ENCODE measurements at regions not wholly inside any gene's neighbourhood (a gene's known extent, or its start where the extent isn't known, plus 50 kb on each side); places are given as distances from the start of the nearest gene placed in this dataset.
A peak's percentile ranks its signal among the peaks of the same experiment; 100 is the strongest.

DNA sequence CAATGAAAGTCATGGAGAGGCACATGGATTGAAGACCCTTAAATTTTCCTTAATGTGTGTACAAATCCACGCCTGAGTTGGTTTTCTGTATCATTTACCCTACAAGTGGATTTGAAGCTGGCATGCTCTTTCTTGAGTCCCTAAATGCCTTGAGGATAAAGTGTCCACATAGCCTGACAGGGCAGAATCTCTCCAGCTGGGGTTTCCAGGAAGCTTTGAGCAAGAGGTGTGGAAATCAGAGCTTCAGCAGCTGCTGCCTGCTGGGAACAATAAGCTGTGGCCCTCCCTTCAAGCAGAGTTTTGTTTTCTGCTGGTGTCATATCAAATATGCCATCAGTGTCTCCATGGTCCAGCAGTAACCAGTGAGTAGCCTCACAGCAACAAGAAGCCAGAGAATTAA lies 120.3 kb upstream of the SERTM1 start:
- no peak for DNase-seq

DNA sequence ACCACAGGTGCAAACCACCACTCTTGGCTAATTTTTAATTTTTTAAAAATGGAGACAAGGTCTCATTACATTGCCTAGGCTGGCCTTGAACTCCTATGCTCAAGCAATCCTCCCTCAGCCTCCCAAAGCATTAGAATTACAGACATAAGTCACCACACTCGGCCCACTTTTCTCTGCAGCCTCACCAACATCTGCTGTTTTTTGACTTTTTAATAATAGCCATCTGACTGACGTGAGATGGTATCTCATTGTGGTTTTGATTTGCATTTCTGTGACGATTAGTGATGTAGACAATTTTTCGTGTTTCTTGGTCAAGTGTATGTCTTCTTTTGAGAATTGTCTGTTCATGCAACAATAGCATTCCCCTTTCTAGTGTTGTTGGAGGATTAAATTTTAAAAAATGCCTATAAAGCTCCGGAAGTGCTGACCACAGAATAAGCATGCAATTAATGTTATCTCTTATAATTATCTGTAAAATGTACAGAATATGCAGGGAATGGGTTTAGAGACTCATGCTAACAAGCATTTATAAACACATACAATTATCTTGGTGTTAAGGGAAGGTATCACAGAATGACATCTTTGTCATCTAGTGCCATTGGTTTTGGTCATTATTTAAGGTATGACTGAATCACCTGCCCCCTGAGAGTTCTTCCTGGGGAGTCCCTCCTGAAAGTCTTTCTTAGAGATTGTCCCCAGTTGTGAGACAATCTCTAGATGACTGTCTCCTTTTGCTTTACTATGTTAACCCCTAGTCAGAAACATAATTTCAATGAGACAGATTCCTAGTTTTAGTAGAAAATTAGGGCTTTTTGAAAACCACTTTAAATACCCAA lies 118.5 kb upstream of the SERTM1 start:
- no peak for DNase-seq

DNA sequence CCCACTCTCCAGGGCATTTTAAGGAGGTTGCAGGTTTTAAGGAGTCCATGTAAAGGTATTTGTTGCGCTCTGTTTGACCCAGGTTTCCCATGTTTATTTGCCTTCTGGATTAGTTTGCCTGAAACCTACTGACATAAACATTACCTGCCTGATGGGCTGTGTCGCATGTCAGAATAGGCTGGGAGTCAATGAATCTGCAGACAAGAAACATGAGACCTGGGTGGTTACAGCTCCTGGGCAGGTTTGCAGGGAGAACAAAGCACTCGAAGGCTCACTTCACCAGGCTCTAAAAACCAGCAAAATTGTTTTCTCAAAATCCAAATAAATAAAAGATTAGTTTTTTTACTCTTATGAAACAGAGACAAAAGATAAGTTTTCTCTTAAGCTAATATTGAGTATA lies 114.4 kb upstream of the SERTM1 start:
- no peak for DNase-seq

DNA sequence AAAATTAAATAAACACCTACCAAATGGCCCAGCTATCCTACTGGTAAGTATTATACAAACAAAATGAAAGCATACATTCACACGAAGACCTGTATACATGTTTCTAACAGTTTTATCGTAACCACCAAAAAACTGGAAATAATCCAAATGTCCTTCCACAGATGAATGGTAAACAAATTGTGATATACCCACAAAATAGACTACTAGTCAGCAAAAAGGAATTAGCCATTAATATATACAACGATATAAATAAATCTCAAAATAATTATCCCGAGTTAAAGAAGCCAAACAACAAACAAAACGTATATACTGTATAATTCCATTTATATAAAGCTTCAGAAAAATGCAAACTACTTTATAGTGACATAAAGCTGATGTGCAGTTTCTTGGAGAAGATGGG lies 106.3 kb upstream of the SERTM1 start:
- no peak for DNase-seq

DNA sequence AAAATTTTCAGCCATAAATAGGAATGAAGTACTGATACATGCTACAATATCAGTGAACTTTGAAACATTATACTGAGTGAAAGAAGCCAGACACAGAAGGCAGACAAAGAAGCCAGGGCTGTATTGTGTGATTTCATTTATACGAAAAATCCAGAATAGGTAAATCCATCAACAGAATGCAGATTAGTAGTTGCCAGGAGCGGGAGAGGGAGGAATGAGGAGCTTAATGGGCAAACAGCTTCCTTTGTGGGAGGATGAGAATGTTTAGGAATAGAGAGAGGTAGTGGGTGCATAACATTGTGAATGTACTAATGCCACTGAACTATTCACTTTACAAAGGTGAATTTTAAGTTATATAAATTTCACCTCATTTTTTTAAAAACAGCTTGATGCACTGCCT lies 103.3 kb upstream of the SERTM1 start:
- no peak for DNase-seq

GRCh38 chr13:36571444-36571843 lies 102.4 kb upstream of the SERTM1 start:
- no peak for DNase-seq

DNA sequence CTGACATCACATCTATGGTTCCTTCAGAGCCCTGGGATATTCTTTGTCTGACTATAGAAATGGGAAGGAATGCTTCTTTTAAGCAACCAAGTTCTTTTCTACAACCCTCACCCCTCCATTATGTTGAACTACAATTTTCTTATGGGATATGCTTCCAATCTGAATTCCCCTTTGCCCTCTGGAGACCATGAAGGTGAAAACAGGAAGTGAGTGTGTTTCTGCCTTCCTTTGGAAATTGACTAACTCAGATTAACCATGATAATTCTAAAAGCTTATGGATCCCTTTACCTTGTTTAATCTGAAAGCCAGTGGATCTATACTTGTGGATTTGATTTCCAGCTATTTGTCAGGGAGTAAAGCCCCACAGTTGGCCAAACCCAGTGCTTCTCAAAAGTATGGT lies 90.8 kb upstream of the SERTM1 start:
- DNase-seq = no peak

DNA sequence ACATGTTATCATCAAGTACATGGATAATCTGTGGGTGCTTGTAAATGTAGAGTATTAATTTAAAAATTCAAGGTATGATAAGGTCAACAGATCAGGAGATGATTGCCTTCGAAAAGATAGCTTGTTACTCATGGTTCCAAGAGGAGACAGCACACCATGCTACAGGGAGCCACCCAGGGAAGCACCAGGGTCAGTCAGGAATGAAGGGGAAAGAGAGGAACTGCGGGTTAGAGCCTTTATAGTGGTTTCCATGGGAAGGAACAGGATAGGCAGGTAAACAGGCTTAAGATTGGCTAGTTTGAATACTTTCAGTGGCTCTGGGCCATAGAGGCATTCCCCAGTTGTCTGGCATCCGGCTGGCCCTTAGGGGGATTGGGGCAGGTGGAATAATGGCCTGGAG lies 74.2 kb upstream of the SERTM1 start:
- DNase-seq = no peak

DNA sequence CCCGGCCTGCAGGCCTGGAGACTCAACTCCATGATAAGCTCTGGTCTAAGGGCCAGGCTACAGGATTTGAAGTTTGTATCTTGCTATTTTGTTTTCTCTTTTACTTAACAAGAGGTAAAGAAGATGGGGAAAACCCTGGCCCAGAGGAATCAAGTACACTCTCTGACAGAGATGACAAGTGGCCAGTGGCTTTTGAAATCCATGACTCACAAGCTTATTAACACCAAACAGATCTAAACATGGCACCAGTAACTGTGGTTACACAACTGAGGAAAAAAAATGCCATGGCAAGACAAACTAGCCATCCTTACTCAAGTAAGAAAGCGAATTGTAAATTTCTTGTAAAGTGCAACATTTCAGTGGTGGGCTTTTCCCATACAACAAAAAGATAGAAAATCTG lies 72.6 kb upstream of the SERTM1 start:
- peak; percentile 2 for DNase-seq

DNA sequence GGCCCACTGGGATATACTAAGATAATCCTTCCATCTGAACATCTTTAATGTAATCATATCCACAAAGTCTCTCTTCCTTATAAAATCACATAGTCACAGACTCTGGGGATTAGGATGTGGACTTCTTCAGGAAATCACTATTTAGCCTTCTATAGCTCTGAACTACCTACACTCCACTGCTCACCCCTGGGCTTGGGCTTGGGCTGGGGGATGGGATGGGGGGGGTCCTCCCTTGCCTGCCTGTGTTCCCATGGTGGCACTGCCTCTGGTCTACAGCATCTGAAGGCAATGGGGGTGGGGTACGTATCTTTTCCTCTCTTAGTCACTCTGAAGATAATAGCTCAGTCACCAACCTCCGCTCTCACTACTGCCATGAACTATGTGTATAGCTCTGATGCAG lies 67.8 kb upstream of the SERTM1 start:
- no peak for DNase-seq

DNA sequence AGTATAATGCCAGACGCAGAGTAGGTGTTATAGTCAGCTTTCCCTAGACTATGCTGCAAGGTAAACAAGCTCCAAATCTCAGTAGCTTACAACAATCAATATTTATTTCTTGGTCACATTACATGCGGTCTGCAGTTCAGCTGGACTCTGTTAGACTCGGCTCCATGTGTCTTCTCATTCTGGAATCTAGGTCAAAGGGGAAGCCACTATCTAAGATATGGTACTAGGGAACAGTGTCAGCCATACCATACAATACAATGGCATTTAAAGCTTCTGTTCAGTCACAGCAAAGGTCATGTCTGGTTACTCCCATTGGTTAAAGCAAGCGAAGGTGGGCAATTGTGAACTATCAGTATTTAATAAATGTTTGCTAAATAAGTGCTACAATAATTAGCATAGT lies 65.3 kb upstream of the SERTM1 start:
- DNase-seq = no peak

DNA sequence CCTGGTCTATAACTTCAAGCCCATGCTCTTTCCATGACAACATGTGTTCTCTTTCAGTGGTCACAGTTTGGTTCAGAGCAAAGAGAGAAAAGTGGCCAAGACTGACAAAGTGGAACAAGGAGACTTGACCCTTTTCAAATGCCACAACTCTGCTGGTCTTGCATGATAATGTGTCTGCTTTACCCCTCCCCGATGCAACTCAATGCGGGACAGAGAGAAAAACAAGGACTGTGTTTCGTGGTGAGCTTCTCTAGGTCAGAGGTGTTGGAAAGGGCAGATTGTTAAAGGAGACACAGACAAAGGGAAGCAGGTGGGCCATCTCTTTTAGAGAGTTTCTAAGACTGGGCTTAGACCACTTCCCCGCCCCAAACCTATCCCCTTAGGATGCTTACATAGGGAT lies 61.6 kb upstream of the SERTM1 start:
- DNase-seq = no peak

DNA sequence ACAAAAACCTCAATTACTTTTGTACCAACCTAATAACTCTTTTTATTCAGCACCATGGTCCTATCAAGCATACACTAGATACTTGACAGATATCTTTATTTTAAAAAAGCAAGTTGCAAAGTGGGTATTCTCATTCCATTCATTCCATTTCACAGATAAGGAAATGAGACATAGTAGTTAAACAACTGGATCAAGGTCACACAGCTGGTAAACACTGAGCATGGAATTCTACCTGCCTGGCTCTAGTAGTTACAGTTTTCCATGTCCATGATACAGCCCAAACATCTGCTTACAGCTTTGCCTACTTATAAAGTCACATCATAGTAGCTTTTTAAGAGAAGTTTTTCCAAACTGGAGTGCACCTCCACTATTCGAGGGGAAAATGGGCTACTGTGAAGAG lies 57.1 kb upstream of the SERTM1 start:
- no peak for DNase-seq

DNA sequence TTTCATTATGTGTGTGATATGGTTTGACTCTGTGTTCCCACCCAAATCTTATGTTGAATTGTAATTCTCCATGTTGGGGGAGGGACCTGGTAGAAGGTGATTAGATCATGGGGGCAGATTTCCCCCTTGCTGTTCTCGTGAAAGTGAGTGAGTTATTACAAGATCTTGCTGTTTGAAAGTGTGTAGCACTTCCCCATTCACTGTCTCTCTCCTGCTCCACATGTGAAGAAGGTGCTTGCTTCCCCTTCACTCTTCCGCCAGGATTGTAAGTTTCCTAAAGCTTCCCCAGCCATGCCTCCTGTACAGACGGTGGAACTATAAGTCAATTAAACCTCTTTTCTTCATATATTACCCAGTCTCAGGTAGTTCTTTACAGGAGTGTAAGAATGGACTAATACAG lies 54.3 kb upstream of the SERTM1 start:
- DNase-seq = no peak
